Keratinocyte (primary cell): ENCODE measurements at regions not wholly inside any gene's neighbourhood (a gene's known extent, or its start where the extent isn't known, plus 50 kb on each side); places are given as distances from the start of the nearest gene placed in this dataset.

Source experiments
- DNase-seq: peaks from one replicate; pipeline ENCODE4 v3.0.0-alpha.2; 2011; ENCODE audit warnings: low read depth, missing footprints, low spot score
- FAIRE-seq: peaks from 2 replicates; lab custom pipeline; 2011; peaks lifted over from hg19 to GRCh38; lab: Jason Lieb, UNC
- H2AFZ ChIP-seq: 2 replicates; pipeline ENCODE4 v1.6.0; 2012; ENCODE audit warnings: low read length, control low read depth, inconsistent platforms; ENCODE audit not compliant: control insufficient read depth
- H3K27ac ChIP-seq: 2 replicates; pipeline ENCODE4 v1.5.1; 2011; ENCODE audit warnings: low read length; ENCODE audit not compliant: control insufficient read depth, insufficient read depth
- H3K27me3 ChIP-seq: 3 replicates; pipeline ENCODE4 v1.6.0; 2011; ENCODE audit warnings: low read length; ENCODE audit not compliant: control insufficient read depth, insufficient read depth; ENCODE audit errors: extremely low read depth
- H3K36me3 ChIP-seq, 2 experiments: 2 replicates in 1 of 2; 3 replicates in 1 of 2; pipeline ENCODE4 v1.5.1; 2011; ENCODE audit warnings: low read length in 2 of 2, mild to moderate bottlenecking in 1 of 2; ENCODE audit not compliant: control insufficient read depth in 2 of 2, insufficient read depth in 2 of 2; ENCODE audit errors: extremely low read depth in 1 of 2
- H3K4me1 ChIP-seq: 3 replicates; pipeline ENCODE4 v1.5.1; 2011; ENCODE audit warnings: low read length; ENCODE audit not compliant: control insufficient read depth, insufficient read depth; ENCODE audit errors: extremely low read depth
- H3K4me2 ChIP-seq: 3 replicates; pipeline ENCODE4 v1.6.0; 2011; ENCODE audit warnings: low read depth, low read length; ENCODE audit not compliant: control insufficient read depth, insufficient read depth; ENCODE audit errors: extremely low read depth
- H3K4me3 ChIP-seq, 3 experiments: fragments of 200-600 bp in 1 of 3; sonication (generic) in 1 of 3; 2 replicates in 2 of 3; 3 replicates in 1 of 3; pipeline ENCODE4 v1.5.1; 2011 to 2016; ENCODE audit warnings: low read length in 3 of 3, mild to moderate bottlenecking in 3 of 3, control low read depth in 2 of 3, inconsistent platforms in 1 of 3, low read depth in 1 of 3, mixed read lengths in 1 of 3, mixed run types in 1 of 3, moderate library complexity in 1 of 3; ENCODE audit not compliant: control insufficient read depth in 2 of 3, insufficient read depth in 2 of 3; ENCODE audit errors: extremely low read depth in 1 of 3
- H3K79me2 ChIP-seq: 2 replicates; pipeline ENCODE4 v1.6.0; 2012; ENCODE audit warnings: low read length; ENCODE audit not compliant: control insufficient read depth, insufficient read depth
- H3K9ac ChIP-seq: 3 replicates; pipeline ENCODE4 v1.6.0; 2011; ENCODE audit warnings: low read length; ENCODE audit not compliant: control insufficient read depth, insufficient read depth; ENCODE audit errors: extremely low read depth
- H3K9me1 ChIP-seq: 3 replicates; pipeline ENCODE4 v1.6.0; 2011; ENCODE audit warnings: low read length; ENCODE audit not compliant: control insufficient read depth, insufficient read depth; ENCODE audit errors: extremely low read depth
- H3K9me3 ChIP-seq: 2 replicates; pipeline ENCODE4 v1.5.1; 2012; ENCODE audit warnings: low read depth, low read length; ENCODE audit not compliant: control insufficient read depth
- H4K20me1 ChIP-seq: 3 replicates; pipeline ENCODE4 v1.6.0; 2011; ENCODE audit warnings: low read length; ENCODE audit not compliant: control insufficient read depth, insufficient read depth; ENCODE audit errors: extremely low read depth
- EZH2 ChIP-seq: IDR thresholded peaks from one replicate; pipeline ENCODE4 v1.6.1; 2012; ENCODE audit warnings: inconsistent platforms, mild to moderate bottlenecking, low read length, moderate library complexity
- dilution Hi-C: fragments of 300-500 bp; cut with MboI; formaldehyde crosslinking; loops from one replicate; pipeline ENCODE4 v1.7.0; 2020; ENCODE audit warnings: low sequenced_read_pairs; ENCODE audit not compliant: extremely low pct_ligation_motif_present
- TF ChIP-seq, protein P1 (sequence below), 3 experiments: IDR thresholded peaks in 1 of 3; conservative IDR thresholded peaks in 1 of 3; optimal IDR thresholded peaks in 1 of 3; 2 replicates in 2 of 3; 3 replicates in 1 of 3; pipeline versions ENCODE3 to v1.5.1; 2011; ENCODE audit warnings: low read length in 3 of 3, mild to moderate bottlenecking in 3 of 3, moderate library complexity in 2 of 3, control low read depth in 1 of 3, inconsistent platforms in 1 of 3; ENCODE audit not compliant: insufficient read depth in 2 of 3; ENCODE audit errors: extremely low read depth in 1 of 3

DNA sequence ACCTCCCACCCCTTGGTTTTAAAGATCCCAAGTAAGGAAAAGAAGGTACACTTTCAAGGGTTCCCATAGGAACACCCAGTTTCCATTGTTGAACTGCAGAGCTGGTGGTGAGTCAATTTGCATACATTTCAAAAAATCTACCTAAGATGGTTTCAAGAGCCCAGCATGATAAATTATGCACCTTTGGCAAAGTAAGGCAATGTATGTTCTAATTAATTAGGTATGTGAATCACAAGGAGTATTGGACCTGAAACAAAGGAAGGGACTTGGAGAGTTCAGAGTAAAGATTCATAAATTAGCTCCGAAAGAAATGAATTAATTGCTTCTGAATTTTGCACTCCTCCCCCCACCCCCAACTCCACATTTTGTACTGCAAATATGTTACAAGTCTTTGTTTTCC, 459.7 kb downstream of the LRATD1 start:
- FAIRE-seq: no peak

DNA sequence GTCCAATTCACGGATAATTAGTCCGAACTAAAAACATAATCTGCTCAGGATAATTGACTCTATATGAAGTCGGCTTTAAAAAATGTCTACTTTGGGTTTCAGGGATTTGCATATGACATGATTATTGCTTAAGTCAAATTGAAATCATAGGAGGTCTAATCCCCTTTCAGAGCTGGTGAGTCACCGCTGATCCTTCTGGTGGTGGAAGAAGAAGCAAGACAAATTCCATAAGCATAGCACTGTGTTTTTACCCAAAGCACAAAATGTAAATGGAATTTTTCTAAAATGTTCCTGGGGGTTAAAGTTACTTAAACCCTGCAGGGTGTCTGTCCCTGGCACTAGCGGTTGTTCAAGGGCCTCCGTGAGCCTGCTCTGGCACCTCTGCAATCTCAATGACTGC, 460.2 kb downstream of the LRATD1 start:
- FAIRE-seq: no peak

More for the DNA sequence above, 459.7 kb downstream of the LRATD1 start:
- TF ChIP-seq, protein P1, sequence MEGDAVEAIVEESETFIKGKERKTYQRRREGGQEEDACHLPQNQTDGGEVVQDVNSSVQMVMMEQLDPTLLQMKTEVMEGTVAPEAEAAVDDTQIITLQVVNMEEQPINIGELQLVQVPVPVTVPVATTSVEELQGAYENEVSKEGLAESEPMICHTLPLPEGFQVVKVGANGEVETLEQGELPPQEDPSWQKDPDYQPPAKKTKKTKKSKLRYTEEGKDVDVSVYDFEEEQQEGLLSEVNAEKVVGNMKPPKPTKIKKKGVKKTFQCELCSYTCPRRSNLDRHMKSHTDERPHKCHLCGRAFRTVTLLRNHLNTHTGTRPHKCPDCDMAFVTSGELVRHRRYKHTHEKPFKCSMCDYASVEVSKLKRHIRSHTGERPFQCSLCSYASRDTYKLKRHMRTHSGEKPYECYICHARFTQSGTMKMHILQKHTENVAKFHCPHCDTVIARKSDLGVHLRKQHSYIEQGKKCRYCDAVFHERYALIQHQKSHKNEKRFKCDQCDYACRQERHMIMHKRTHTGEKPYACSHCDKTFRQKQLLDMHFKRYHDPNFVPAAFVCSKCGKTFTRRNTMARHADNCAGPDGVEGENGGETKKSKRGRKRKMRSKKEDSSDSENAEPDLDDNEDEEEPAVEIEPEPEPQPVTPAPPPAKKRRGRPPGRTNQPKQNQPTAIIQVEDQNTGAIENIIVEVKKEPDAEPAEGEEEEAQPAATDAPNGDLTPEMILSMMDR (optimal IDR thresholded peaks at IDR 0.05 in 1 of 3, IDR thresholded peaks at IDR 0.05 in 1 of 3, conservative IDR thresholded peaks at IDR 0.05 in 1 of 3; ENCODE audit: extremely low read depth in 1 of 3, insufficient read depth in 2 of 3, low read length in 3 of 3): no peak
- TF ChIP-seq EZH2: no peak
- Histone ChIP-seq H2AFZ (no peak overlapping the region), H3K27me3 (no peaks in the 10 kb centered on the region), H3K27ac (no peak overlapping the region), H3K9me1 (no peaks in the 10 kb centered on the region), H3K4me1 (no peaks in the 10 kb centered on the region), H3K4me3 (no peak overlapping the region), H4K20me1 (no peaks in the 10 kb centered on the region), H3K36me3 (no peaks in the 10 kb centered on the region), H3K9me3 (no peaks in the 10 kb centered on the region), H3K4me2 (no peak overlapping the region), H3K79me2 (no peaks in the 10 kb centered on the region), H3K9ac (no peak overlapping the region)
- DNase-seq: no peak
- dilution Hi-C loops: no loop called here

More for the DNA sequence above, 460.2 kb downstream of the LRATD1 start:
- Histone ChIP-seq H3K4me1 (no peaks in the 10 kb centered on the region), H3K9ac (no peak overlapping the region), H3K27ac (no peak overlapping the region), H2AFZ (no peak overlapping the region), H3K27me3 (no peaks in the 10 kb centered on the region), H3K9me3 (no peaks in the 10 kb centered on the region), H3K4me3 (no peak overlapping the region), H3K36me3 (no peaks in the 10 kb centered on the region), H3K79me2 (no peaks in the 10 kb centered on the region), H3K4me2 (no peak overlapping the region), H3K9me1 (no peaks in the 10 kb centered on the region), H4K20me1 (no peaks in the 10 kb centered on the region)
- DNase-seq: no peak
- TF ChIP-seq, protein P1 (optimal IDR thresholded peaks at IDR 0.05 in 1 of 3, IDR thresholded peaks at IDR 0.05 in 1 of 3, conservative IDR thresholded peaks at IDR 0.05 in 1 of 3; ENCODE audit: extremely low read depth in 1 of 3, insufficient read depth in 2 of 3, low read length in 3 of 3): no peak
- TF ChIP-seq EZH2: no peak
- dilution Hi-C loops: no loop called here
